Testis (tissue), 2 donors: ENCODE measurements at regions not wholly inside any gene's neighbourhood (a gene's known extent, or its start where the extent isn't known, plus 50 kb on each side); places are given as distances from the start of the nearest gene placed in this dataset.

Source experiments
- DNase-seq: peaks from one replicate; pipeline ENCODE4 v3.0.0-alpha.2; 2019
- H3K27ac ChIP-seq, 2 donors: fragments of 200-600 bp; sonication (generic); one replicate each; pipeline ENCODE4 v1.5.1; 2019
- H3K27me3 ChIP-seq: fragments of 200-600 bp; sonication (generic); one replicate; pipeline ENCODE4 v1.5.1; 2019
- H3K36me3 ChIP-seq: fragments of 200-600 bp; sonication (generic); one replicate; pipeline ENCODE4 v1.5.1; 2017; ENCODE audit warnings: low read depth; ENCODE audit errors: missing control alignments
- H3K4me1 ChIP-seq: fragments of 200-600 bp; sonication (generic); one replicate; pipeline ENCODE4 v1.5.1; 2019
- H3K4me3 ChIP-seq, 2 donors: fragments of 200-600 bp; sonication (generic); one replicate each; pipeline ENCODE4 v1.5.1; 2017 to 2019
- H3K9me3 ChIP-seq: fragments of 200-600 bp; sonication (generic); one replicate; pipeline ENCODE4 v1.5.1; 2017
- POLR2A ChIP-seq: fragments of 450-650 bp; IDR thresholded peaks from one replicate; pipeline ENCODE4 v1.6.1; 2017; ENCODE audit warnings: antibody characterized with exemption, mild to moderate bottlenecking, moderate library complexity
- WGBS, 2 donors: methylation state at CpG; one replicate each; pipeline ENCODE4 v1.1.5; 2018; 5-methylcytosine and 5-hydroxymethylcytosine counted together
- intact Hi-C: fragments of 100-400 bp; cut with DNase I; formaldehyde crosslinking; loops from one replicate; pipeline ENCODE4 v1.15.1; 2023; ENCODE audit warnings: low total_unique reads
- TF ChIP-seq, protein P1 (sequence below), 3 experiments: fragments of 450-650 bp in 2 of 3; fragments of 200-600 bp in 1 of 3; sonication (generic) in 1 of 3; IDR thresholded peaks; one replicate each; pipeline ENCODE4 v1.5.1; 2016 to 2019; ENCODE audit warnings: antibody characterized with exemption in 3 of 3, mild to moderate bottlenecking in 2 of 3, moderate library complexity in 1 of 3

DNA sequence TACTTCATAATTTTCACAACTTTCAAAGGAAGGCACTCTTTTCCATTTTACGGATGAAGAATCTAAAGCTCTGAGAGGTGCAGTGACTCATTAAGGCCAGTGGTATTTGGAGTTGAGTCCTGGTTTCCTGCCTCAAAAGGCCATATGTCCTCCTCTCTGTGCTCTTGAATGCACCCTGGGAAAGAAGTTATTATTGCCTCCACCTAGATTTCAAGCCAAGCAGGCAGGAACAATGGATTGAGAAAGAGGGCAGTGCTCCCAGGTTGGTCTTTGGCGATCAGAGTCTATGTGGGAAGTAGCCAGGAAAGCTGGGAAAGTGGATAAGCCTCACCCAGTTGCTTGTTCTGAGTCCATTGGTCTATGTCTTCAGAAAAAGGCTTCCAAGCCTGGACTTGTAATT lies 165.0 kb downstream of the MAFB start:
- H3K27ac ChIP-seq, result no peak overlapping the region
- no peaks in the 10 kb centered on the region for H3K36me3 ChIP-seq
- no peak for TF ChIP-seq POLR2A
- TF ChIP-seq, protein P1, sequence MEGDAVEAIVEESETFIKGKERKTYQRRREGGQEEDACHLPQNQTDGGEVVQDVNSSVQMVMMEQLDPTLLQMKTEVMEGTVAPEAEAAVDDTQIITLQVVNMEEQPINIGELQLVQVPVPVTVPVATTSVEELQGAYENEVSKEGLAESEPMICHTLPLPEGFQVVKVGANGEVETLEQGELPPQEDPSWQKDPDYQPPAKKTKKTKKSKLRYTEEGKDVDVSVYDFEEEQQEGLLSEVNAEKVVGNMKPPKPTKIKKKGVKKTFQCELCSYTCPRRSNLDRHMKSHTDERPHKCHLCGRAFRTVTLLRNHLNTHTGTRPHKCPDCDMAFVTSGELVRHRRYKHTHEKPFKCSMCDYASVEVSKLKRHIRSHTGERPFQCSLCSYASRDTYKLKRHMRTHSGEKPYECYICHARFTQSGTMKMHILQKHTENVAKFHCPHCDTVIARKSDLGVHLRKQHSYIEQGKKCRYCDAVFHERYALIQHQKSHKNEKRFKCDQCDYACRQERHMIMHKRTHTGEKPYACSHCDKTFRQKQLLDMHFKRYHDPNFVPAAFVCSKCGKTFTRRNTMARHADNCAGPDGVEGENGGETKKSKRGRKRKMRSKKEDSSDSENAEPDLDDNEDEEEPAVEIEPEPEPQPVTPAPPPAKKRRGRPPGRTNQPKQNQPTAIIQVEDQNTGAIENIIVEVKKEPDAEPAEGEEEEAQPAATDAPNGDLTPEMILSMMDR (IDR thresholded peaks at IDR 0.05), result no peak
- no peak for DNase-seq
- H3K4me1 ChIP-seq, result no peaks in the 10 kb centered on the region
- no peaks in the 10 kb centered on the region for H3K27me3 ChIP-seq
- 94 to 100% methylated on average over 2 of the region's 2 CpGs for WGBS, 2 donors
- no peaks in the 10 kb centered on the region for H3K9me3 ChIP-seq
- H3K4me3 ChIP-seq, result no peak overlapping the region
- intact Hi-C loops, result no loop called here

DNA sequence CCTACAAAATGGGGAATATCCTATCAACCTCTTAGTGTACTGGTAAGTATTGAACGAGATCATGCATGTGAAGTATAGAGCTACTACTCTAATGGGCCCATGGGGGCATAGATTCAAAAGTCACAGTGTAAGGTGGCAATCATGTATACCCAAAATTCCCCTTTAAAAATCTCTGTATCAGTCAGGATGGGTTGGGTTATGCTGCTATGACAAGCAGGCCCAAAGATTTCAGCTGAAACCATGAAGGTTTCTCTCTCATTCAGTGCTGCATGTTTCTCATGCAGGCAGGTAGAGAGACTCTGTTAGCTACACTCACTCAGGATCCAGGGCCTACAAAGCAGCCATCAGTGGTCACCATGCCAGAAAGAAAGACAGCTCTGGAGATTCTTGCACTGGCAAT lies 166.6 kb downstream of the MAFB start:
- DNase-seq, result no peak
- no peak for TF ChIP-seq POLR2A
- TF ChIP-seq, protein P1 (IDR thresholded peaks at IDR 0.05), result no peak
- Histone ChIP-seq H3K27ac (no peak overlapping the region), H3K36me3 (no peaks in the 10 kb centered on the region), H3K27me3 (no peaks in the 10 kb centered on the region), H3K4me3 (no peak overlapping the region), H3K9me3 (no peaks in the 10 kb centered on the region), H3K4me1 (no peaks in the 10 kb centered on the region)
- intact Hi-C loops, result no loop called here
- 83 to 94% methylated on average over 1 of the region's 1 CpG for WGBS, 2 donors

DNA sequence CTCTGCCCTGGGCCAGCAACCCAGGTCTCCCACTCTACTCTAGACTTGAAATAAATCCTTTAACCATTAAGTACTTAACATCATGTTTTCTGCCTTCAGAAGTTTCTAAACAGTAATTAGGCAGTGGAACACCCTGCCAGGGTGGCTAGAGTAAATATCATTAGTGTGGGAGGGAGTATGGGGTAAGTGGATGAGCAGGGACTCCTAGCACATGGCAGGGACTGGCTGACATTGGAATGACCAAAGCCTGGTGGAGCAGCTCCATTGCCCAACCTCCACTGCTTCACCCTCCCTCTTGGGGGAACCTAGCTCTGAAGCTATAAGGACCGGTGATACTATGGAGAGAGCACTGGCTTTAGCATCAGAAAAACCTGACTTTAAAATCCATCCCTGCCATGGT lies 167.1 kb downstream of the MAFB start:
- TF ChIP-seq, protein P1 (IDR thresholded peaks at IDR 0.05), result no peak
- TF ChIP-seq POLR2A, result no peak
- 95 to 100% methylated on average over 1 of the region's 1 CpG for WGBS, 2 donors

DNA sequence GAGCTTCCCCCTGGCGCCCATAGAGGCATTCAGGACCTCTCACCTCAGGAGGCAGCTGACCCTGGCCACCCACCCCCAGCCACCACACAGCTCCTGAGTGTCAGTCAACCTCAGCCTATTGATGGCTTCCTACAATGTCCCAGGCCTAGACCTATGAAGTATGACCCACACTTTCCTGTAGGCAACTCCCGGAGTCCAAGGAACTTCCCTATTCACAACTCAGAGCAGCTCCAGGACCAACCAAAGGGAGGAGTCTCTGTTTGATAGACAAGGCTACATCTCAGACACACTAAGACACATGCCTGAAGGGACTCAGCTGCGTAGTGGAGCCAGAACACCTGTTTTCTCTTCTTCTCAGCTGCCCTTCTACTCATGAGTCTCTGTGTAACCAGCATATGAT lies 169.1 kb downstream of the MAFB start:
- intact Hi-C loops, result no loop called here
- WGBS, 2 donors, result 87 to 100% methylated on average over 3 of the region's 3 CpGs
- no peak for TF ChIP-seq POLR2A
- TF ChIP-seq, protein P1 (IDR thresholded peaks at IDR 0.05), result no peak

More for the DNA sequence above, 167.1 kb downstream of the MAFB start:
- no peak overlapping the region for H3K27ac ChIP-seq
- no peaks in the 10 kb centered on the region for H3K36me3 ChIP-seq
- no peaks in the 10 kb centered on the region for H3K9me3 ChIP-seq
- H3K27me3 ChIP-seq, result no peaks in the 10 kb centered on the region
- no peaks in the 10 kb centered on the region for H3K4me1 ChIP-seq
- no peak for DNase-seq
- intact Hi-C loops, result no loop called here
- no peak overlapping the region for H3K4me3 ChIP-seq

DNA sequence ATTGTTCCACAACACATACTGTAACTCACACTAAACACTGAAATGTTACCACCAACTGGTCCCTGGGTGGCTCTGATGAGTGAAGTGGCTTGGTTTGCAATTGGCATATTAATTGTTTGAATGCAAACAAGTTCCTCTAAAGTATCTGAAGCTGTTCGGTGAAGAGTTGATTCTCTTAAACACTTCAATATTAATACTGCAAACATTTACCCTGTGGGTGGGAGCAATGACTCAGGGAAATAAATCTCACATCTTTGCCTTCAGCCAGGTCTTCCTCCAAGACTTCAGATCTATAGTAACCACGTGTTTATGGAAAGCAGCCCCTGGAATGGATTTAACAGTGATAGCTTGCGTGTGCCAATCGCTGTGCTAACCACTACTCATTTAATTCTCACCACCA lies 176.0 kb downstream of the MAFB start:
- DNase-seq, result no peak
- no peaks in the 10 kb centered on the region for H3K36me3 ChIP-seq
- H3K4me3 ChIP-seq, result no peak overlapping the region
- no peak for TF ChIP-seq POLR2A
- TF ChIP-seq, protein P1 (IDR thresholded peaks at IDR 0.05), result no peak
- H3K27ac ChIP-seq, result no peak overlapping the region
- H3K9me3 ChIP-seq, result no peaks in the 10 kb centered on the region
- H3K4me1 ChIP-seq, result no peaks in the 10 kb centered on the region
- intact Hi-C loops, result no loop called here
- WGBS, 2 donors, result 83 to 92% methylated on average over 4 of the region's 4 CpGs
- H3K27me3 ChIP-seq, result no peaks in the 10 kb centered on the region

More for the DNA sequence above, 169.1 kb downstream of the MAFB start:
- Histone ChIP-seq H3K36me3 (no peaks in the 10 kb centered on the region), H3K27me3 (no peaks in the 10 kb centered on the region), H3K9me3 (no peaks in the 10 kb centered on the region), H3K4me1 (no peaks in the 10 kb centered on the region), H3K27ac (no peak overlapping the region), H3K4me3 (no peak overlapping the region)
- DNase-seq, result no peak
